Mesenchymal stem cell (in vitro differentiated cells and primary cell): ENCODE measurements at regions not wholly inside any gene's neighbourhood (a gene's known extent, or its start where the extent isn't known, plus 50 kb on each side); places are given as distances from the start of the nearest gene placed in this dataset.

Experiments used
- DNase-seq: peaks from one replicate; pipeline ENCODE4 v3.0.0-alpha.2; 2013
- H2AFZ ChIP-seq: one replicate; pipeline ENCODE4 v1.6.1; 2013; ENCODE audit warnings: low read depth, mild to moderate bottlenecking, control low read depth, inconsistent platforms, low read length, moderate library complexity
- H2AK5ac ChIP-seq: 2 replicates; pipeline ENCODE4 v1.6.1; 2013; ENCODE audit warnings: low read length, moderate library complexity, mild to moderate bottlenecking, inconsistent platforms; ENCODE audit not compliant: severe bottlenecking
- H2BK120ac ChIP-seq: one replicate; pipeline ENCODE4 v1.6.1; 2013; ENCODE audit warnings: low read depth, mild to moderate bottlenecking, inconsistent platforms, low read length, moderate library complexity
- H2BK12ac ChIP-seq, 2 experiments: one replicate each; pipeline ENCODE4 v1.6.1; 2013; ENCODE audit warnings: inconsistent platforms in 2 of 2, low read length in 2 of 2, mild to moderate bottlenecking in 2 of 2, moderate library complexity in 2 of 2, control low read depth in 1 of 2
- H2BK15ac ChIP-seq: one replicate; pipeline ENCODE4 v1.6.1; 2013; ENCODE audit warnings: mild to moderate bottlenecking, low read depth, inconsistent platforms; ENCODE audit not compliant: poor library complexity, severe bottlenecking
- H2BK5ac ChIP-seq: 2 replicates; pipeline ENCODE4 v1.6.1; 2013; ENCODE audit warnings: low read depth, mild to moderate bottlenecking, low read length, control low read depth, inconsistent platforms; ENCODE audit not compliant: poor library complexity, severe bottlenecking
- H3K14ac ChIP-seq, 2 experiments: one replicate each; pipeline ENCODE4 v1.6.1; 2013; ENCODE audit warnings: inconsistent platforms in 2 of 2, low read length in 2 of 2, control low read depth in 1 of 2, mild to moderate bottlenecking in 1 of 2, moderate library complexity in 1 of 2
- H3K18ac ChIP-seq, 2 experiments: one replicate each; pipeline ENCODE4 v1.6.1; 2013; ENCODE audit warnings: inconsistent platforms in 2 of 2, low read length in 2 of 2, control low read depth in 1 of 2, low read depth in 1 of 2, mild to moderate bottlenecking in 1 of 2
- H3K23ac ChIP-seq, 2 experiments: one replicate each; pipeline ENCODE4 v1.6.1; 2013; ENCODE audit warnings: inconsistent platforms in 2 of 2, low read length in 2 of 2, mild to moderate bottlenecking in 2 of 2, moderate library complexity in 2 of 2, control low read depth in 1 of 2
- H3K27ac ChIP-seq: 2 replicates; pipeline ENCODE4 v1.5.1; 2013; ENCODE audit warnings: mild to moderate bottlenecking, moderate library complexity, low read length, control low read depth, inconsistent platforms; ENCODE audit not compliant: poor library complexity, severe bottlenecking
- H3K27me3 ChIP-seq, 2 experiments: 2 replicates each; pipeline versions ENCODE4 v1.6.1 to v1.7.0; 2013; ENCODE audit warnings: low read length in 2 of 2, mild to moderate bottlenecking in 2 of 2, moderate library complexity in 2 of 2, control low read depth in 1 of 2, inconsistent platforms in 1 of 2; ENCODE audit not compliant: control insufficient read depth in 1 of 2, insufficient read depth in 1 of 2
- H3K36me3 ChIP-seq, 2 experiments: 2 replicates each; pipeline versions ENCODE4 v1.6.1 to v1.7.0; 2013; ENCODE audit warnings: low read length in 2 of 2, control low read depth in 1 of 2, inconsistent platforms in 1 of 2, low read depth in 1 of 2, mild to moderate bottlenecking in 1 of 2; ENCODE audit not compliant: insufficient read depth in 2 of 2, control insufficient read depth in 1 of 2
- H3K4ac ChIP-seq, 2 experiments: one replicate each; pipeline ENCODE4 v1.6.1; 2013; ENCODE audit warnings: inconsistent platforms in 2 of 2, low read length in 2 of 2, mild to moderate bottlenecking in 2 of 2, moderate library complexity in 2 of 2, control low read depth in 1 of 2, low read depth in 1 of 2
- H3K4me1 ChIP-seq: 2 replicates; pipeline ENCODE4 v1.6.1; 2013; ENCODE audit warnings: low read depth, low read length, control low read depth; ENCODE audit not compliant: control insufficient read depth, insufficient read depth
- H3K4me2 ChIP-seq: 2 replicates; pipeline ENCODE4 v1.6.1; 2013; ENCODE audit warnings: low read length, mild to moderate bottlenecking, inconsistent platforms; ENCODE audit not compliant: poor library complexity, severe bottlenecking
- H3K4me3 ChIP-seq, 2 experiments: 2 replicates each; pipeline versions ENCODE4 v1.5.1 to v1.7.0; 2013; ENCODE audit warnings: low read length in 2 of 2, mild to moderate bottlenecking in 2 of 2, control low read depth in 1 of 2, low read depth in 1 of 2; ENCODE audit not compliant: insufficient read depth in 1 of 2
- H3K79me1 ChIP-seq: replicated peaks from 2 replicates; pipeline ENCODE4 v1.6.1; 2013; ENCODE audit warnings: mild to moderate bottlenecking, control low read depth, low read length, inconsistent platforms; ENCODE audit not compliant: poor library complexity, severe bottlenecking
- H3K9ac ChIP-seq: 2 replicates; pipeline ENCODE4 v1.7.0; 2013; ENCODE audit warnings: mild to moderate bottlenecking, low read length, moderate library complexity
- H3K9me3 ChIP-seq: 2 replicates; pipeline ENCODE4 v1.7.0; 2013; ENCODE audit warnings: mild to moderate bottlenecking, low read length; ENCODE audit not compliant: control insufficient read depth
- H4K8ac ChIP-seq: one replicate; pipeline ENCODE4 v1.6.1; 2013; ENCODE audit warnings: inconsistent platforms, mild to moderate bottlenecking, low read length, moderate library complexity
- H4K91ac ChIP-seq: one replicate; pipeline ENCODE4 v1.6.1; 2013; ENCODE audit warnings: mild to moderate bottlenecking, low read length, inconsistent platforms
- WGBS: methylation state at CpG from one replicate; pipeline ENCODE4 v1.1.7; 2013; ENCODE audit warnings: mixed read lengths; 5-methylcytosine and 5-hydroxymethylcytosine counted together

- Histone ChIP-seq H3K14ac (no peak overlapping the region), H3K36me3 (no peaks in the 10 kb centered on the region), H2BK5ac (no peak overlapping the region), H3K4me1 (no peaks in the 10 kb centered on the region), H3K9me3 (no peaks in the 10 kb centered on the region), H3K4me2 (no peak overlapping the region), H2BK15ac (no peak overlapping the region), H4K8ac (no peak overlapping the region), H3K23ac (no peak overlapping the region), H2BK120ac (no peak overlapping the region), H3K4ac (no peak overlapping the region), H3K79me1 (no peaks in the 10 kb centered on the region), H2AFZ (no peak overlapping the region), H3K27me3 (no peaks in the 10 kb centered on the region), H2BK12ac (no peak overlapping the region), H3K9ac (no peak overlapping the region), H4K91ac (no peak overlapping the region), H3K27ac (no peak overlapping the region), H2AK5ac (no peak overlapping the region), H3K4me3 (no peak overlapping the region), H3K18ac (no peak overlapping the region)
- WGBS: 64% methylated on average over 1 of the region's 2 CpGs
- peak; percentile 82 for DNase-seq
These were observed 295.3 kb upstream of the COL3A1 start for GRCh38 chr2:188678882-188679281.

GRCh38 chr2:188682838-188683237 lies 291.3 kb upstream of the COL3A1 start:
- WGBS: 29% methylated on average over 1 of the region's 1 CpG
- no peak overlapping the region for H3K9ac ChIP-seq
- no peak overlapping the region for H3K4me2 ChIP-seq
- H3K4ac ChIP-seq: no peak overlapping the region
- no peak overlapping the region for H2BK15ac ChIP-seq
- no peaks in the 10 kb centered on the region for H3K27me3 ChIP-seq
- no peaks in the 10 kb centered on the region for H3K4me1 ChIP-seq
- H3K36me3 ChIP-seq: no peaks in the 10 kb centered on the region
- no peak overlapping the region for H2BK12ac ChIP-seq
- H4K91ac ChIP-seq: no peak overlapping the region
- no peak overlapping the region for H2BK120ac ChIP-seq
- no peak overlapping the region for H3K14ac ChIP-seq
- H3K9me3 ChIP-seq: no peaks in the 10 kb centered on the region
- DNase-seq: no peak
- no peak overlapping the region for H2BK5ac ChIP-seq
- H2AK5ac ChIP-seq: no peak overlapping the region
- no peak overlapping the region for H2AFZ ChIP-seq
- H4K8ac ChIP-seq: no peak overlapping the region
- no peak overlapping the region for H3K4me3 ChIP-seq
- H3K79me1 ChIP-seq: no peaks in the 10 kb centered on the region
- H3K27ac ChIP-seq: no peak overlapping the region
- H3K23ac ChIP-seq: no peak overlapping the region
- no peak overlapping the region for H3K18ac ChIP-seq

GRCh38 chr2:188684795-188685194 lies 289.4 kb upstream of the COL3A1 start:
- Histone ChIP-seq H3K4me3 (no peak overlapping the region), H4K91ac (no peak overlapping the region), H3K18ac (no peak overlapping the region), H2AK5ac (no peak overlapping the region), H2AFZ (no peak overlapping the region), H4K8ac (no peak overlapping the region), H3K9me3 (no peaks in the 10 kb centered on the region), H3K23ac (no peak overlapping the region), H2BK12ac (no peak overlapping the region), H3K9ac (peak overlapping the region; percentile 44), H2BK15ac (no peak overlapping the region), H3K14ac (no peak overlapping the region), H3K4me1 (no peaks in the 10 kb centered on the region), H3K79me1 (no peaks in the 10 kb centered on the region), H3K27me3 (no peaks in the 10 kb centered on the region), H3K36me3 (no peaks in the 10 kb centered on the region), H3K27ac (no peak overlapping the region), H3K4ac (no peak overlapping the region), H3K4me2 (no peak overlapping the region), H2BK120ac (no peak overlapping the region), H2BK5ac (no peak overlapping the region)
- no peak for DNase-seq
- WGBS: 96% methylated on average over 3 of the region's 3 CpGs

- no peak overlapping the region for H2AFZ ChIP-seq
- no peak overlapping the region for H2BK12ac ChIP-seq
- no peaks in the 10 kb centered on the region for H3K36me3 ChIP-seq
- no peak overlapping the region for H3K4ac ChIP-seq
- peak overlapping the region in 1 of 2 experiments; percentile 2 for H3K14ac ChIP-seq
- H3K27me3 ChIP-seq: no peaks in the 10 kb centered on the region
- peaks cover 7% of the 10 kb centered on the region for H3K4me1 ChIP-seq
- H3K79me1 ChIP-seq: no peaks in the 10 kb centered on the region
- peak overlapping the region in 1 of 2 experiments; percentile 5 for H3K18ac ChIP-seq
- no peak overlapping the region for H2BK15ac ChIP-seq
- no peak overlapping the region for H4K8ac ChIP-seq
- no peak overlapping the region for H3K4me2 ChIP-seq
- no peak overlapping the region for H2AK5ac ChIP-seq
- no peak overlapping the region for H2BK120ac ChIP-seq
- no peak overlapping the region for H4K91ac ChIP-seq
- H3K27ac ChIP-seq: no peak overlapping the region
- DNase-seq: no peak
- no peak overlapping the region for H3K23ac ChIP-seq
- WGBS: 93% methylated on average over 3 of the region's 4 CpGs
- H3K4me3 ChIP-seq: no peak overlapping the region
- H2BK5ac ChIP-seq: no peak overlapping the region
- no peak overlapping the region for H3K9ac ChIP-seq
- no peaks in the 10 kb centered on the region for H3K9me3 ChIP-seq
These were observed 281.1 kb upstream of the COL3A1 start for GRCh38 chr2:188693111-188693510.
